ENCODE measurements at regions not wholly inside any gene's neighbourhood (a gene's known extent, or its start where the extent isn't known, plus 50 kb on each side); places are given as distances from the start of the nearest gene placed in this dataset.

DNA sequence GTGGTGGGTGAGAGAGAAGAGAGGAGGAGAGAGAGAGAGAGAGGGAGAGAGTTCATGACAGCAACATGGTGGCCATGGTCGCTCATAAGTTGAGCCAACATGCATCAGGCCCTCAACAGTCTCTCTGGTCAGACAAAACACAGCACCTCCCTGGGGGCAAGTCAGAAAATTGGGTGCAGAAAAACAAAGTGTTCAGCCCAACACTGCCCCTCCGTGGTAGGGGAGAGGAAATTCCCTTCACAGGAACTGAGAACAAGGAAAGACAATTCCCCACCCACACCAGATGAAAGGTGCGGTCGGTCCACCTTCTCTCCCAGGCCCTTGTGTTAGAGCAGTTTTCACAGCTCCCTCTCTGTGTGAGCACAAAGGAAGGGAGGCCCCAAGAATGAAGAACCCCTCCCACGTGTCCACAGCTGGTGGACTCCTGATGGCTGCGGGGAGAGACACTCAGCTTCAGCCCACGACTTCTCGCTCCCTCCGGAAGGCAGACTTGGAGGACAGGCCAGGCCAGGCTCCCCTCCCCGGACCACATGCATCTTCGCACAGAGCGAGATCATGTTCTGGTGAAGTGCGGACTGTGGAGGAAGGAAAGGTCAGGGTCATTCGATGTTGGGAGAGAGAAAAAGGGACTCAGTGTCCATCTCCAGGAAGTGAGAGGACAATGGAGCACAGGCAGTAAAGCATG is 181.7 kb downstream of the ANAPC1 start:
- TF ChIP-seq, protein P1, sequence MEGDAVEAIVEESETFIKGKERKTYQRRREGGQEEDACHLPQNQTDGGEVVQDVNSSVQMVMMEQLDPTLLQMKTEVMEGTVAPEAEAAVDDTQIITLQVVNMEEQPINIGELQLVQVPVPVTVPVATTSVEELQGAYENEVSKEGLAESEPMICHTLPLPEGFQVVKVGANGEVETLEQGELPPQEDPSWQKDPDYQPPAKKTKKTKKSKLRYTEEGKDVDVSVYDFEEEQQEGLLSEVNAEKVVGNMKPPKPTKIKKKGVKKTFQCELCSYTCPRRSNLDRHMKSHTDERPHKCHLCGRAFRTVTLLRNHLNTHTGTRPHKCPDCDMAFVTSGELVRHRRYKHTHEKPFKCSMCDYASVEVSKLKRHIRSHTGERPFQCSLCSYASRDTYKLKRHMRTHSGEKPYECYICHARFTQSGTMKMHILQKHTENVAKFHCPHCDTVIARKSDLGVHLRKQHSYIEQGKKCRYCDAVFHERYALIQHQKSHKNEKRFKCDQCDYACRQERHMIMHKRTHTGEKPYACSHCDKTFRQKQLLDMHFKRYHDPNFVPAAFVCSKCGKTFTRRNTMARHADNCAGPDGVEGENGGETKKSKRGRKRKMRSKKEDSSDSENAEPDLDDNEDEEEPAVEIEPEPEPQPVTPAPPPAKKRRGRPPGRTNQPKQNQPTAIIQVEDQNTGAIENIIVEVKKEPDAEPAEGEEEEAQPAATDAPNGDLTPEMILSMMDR (conservative IDR thresholded peaks at IDR 0.05; ENCODE audit: low read length), result peak; percentile 88
- TF ChIP-seq EZH2phosphoT487 (IDR thresholded peaks at IDR 0.05; ENCODE audit: borderline replicate concordance, low read depth, low read length), result no peak
